COLO668 (cell line): ENCODE measurements at regions not wholly inside any gene's neighbourhood (a gene's known extent, or its start where the extent isn't known, plus 50 kb on each side); places are given as distances from the start of the nearest gene placed in this dataset.
"Not testable (repeated sequence)": the region's sequence is repeated elsewhere in the genome, so short reads cannot be mapped to it uniquely, and the experiment has no call there.

Experiments used
- DNase-seq: peaks from one replicate; lab custom pipeline; 2025; ENCODE audit not compliant: unreplicated experiment; lab: John Stamatoyannopoulos, UW

DNA sequence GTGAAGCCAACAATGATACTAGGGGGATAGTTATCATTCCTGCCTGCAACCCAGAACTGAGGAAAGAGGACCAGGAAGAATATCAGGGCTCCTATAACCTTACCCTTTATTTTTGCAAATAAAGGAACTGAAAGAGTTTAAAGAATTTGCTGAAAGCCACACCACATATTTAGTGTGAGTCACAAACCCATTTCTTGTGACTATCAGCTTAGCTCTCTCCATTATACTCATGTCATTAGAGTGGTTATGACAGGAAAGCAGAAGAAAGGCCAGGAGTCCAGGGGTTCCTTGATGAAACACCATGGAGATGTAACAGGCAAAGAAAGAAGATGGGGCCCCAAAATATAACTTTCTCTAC, 141.1 kb upstream of the SAMSN1 start:
- no peak for DNase-seq

DNA sequence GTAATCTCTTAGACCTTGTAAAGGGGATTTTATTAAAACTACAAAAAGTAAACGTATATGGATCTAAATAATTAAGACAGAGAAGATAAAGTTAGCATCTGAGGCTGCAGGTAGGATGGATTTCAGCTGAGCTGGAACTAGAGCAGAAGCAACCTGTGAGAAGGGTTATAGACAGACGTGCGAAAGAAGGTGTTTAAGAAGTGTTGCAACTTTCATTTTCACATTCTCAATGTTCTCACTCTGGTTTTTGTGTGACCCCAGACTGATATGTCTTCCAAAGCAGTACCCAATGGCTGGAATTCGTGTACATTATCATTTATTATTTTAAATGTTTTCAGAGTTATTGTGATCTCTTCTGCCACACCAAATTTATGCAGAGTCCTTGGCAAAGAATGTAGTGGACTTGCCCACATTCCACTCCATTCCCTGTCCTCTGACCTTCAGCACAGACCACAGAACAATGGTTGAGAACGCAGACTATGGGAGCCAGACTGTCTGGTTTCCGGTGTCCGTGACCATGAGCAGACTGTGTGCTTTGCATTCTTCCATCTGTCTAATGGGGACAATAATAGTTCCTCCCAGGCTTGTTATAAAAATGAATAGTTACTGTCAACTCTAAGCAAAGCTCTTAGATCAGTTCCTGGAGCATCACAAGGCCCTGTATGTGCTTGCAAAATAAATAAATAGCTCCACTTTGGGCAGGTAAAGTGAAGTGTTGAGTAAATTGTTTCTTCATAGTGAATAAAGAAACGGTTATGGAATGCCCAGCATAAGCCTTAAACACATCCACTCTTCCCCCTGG, 140.6 kb upstream of the SAMSN1 start:
- no peak for DNase-seq

GRCh38 chr21:14685568-14685967, 139.5 kb upstream of the SAMSN1 start:
- DNase-seq = no peak

DNA sequence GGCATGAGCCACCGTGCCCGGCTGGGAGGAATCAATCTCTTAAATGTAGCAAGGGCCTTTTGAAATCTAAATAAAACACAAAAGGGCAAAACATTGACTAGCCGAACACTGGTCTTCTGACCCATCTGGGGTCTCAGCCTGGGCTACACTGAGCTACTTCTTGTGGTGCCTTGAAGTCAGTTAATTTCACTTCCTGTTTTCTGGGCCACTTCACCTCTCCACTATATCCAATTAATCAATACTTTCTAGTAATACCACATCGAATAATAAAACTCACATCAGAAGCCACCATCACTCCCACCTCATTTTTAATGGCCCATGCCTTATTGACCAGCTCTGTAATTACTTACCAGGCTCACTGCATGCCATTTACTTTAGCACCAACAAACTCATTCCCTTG, 138.0 kb upstream of the SAMSN1 start:
- no peak for DNase-seq

DNA sequence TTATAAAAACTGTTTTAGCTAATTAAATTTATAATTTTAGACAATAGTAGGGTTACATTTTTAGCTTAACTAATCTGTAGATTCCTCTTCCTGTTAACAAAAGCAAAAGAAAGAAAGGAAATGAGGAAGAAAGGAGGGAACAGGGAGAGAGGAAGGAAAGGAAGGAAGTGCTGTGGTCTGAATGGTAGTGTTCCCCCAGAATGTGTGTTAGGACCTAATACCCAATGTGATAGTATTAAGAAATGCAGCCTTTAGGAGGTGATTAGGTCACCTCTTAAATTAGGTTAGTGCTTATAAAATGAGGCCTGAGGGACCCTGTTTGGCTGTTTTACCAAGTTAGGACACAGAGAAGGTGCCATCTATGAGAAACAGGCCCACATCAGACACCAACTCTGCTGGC, 136.9 kb upstream of the SAMSN1 start:
- no peak for DNase-seq

GRCh38 chr21:14678973-14679574, 133.0 kb upstream of the SAMSN1 start:
- no peak for DNase-seq

DNA sequence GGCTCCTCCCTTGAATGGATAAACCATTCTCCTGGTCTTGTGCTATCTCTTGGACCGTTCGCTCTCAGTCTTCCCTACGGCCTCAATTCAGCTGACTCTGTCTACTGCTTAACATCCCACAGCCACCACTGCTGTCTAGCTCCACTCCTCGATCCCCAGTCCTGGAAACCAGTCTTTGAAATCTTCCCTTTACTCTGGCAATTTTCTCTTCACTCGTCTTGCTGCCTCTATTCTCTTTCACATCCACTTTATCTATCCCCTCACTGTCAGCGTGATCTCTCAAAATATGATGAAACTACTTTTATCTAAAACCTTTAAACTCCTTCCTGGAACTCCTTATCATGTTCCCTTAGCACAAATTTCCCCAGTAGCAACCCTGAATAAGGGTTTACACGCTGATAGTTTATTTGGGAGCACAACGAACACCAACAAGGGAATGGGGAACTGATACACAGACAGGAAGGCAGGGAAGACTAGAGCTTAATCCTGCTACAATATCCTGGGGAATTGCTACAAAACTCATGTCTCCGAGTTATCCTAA, 131.6 kb upstream of the SAMSN1 start:
- no peak for DNase-seq

- DNase-seq = no peak
Observed at GRCh38 chr21:14677013-14677412, 130.9 kb upstream of the SAMSN1 start.

DNA sequence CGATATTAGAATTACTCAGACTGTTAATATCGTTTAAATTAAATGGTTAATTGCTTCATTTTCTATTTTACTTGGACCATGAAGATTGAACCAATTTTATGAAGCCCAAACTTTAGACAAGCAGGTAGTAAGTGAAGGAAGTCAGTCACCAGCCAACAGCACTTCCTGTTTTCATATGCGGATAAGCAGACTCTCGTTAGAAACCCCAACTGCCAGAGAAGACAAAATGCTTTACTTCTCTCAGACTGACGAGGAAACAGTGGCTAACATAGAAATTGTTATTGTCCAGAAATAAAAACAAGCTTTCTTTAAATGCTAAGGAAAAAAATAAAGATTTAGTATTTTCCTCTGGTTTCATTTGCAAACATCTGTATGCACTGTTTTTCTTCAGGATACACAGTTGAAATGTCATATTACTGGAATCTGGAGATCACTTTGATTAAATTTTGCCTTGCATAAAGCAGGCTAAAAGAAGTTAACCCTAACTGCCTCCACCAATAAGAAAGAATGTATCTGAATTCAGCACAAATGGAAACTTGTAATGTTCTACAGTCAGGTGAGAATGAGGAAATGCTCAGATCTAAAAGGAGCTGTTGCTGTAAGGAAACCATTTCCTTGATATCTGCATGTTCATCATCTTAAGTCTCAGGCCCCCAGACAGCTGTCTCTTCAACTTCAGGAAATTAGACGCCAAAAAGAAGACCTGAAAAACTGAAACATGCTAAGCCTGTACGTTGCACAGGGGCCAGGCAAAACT, 129.8 kb upstream of the SAMSN1 start:
- DNase-seq = no peak

DNA sequence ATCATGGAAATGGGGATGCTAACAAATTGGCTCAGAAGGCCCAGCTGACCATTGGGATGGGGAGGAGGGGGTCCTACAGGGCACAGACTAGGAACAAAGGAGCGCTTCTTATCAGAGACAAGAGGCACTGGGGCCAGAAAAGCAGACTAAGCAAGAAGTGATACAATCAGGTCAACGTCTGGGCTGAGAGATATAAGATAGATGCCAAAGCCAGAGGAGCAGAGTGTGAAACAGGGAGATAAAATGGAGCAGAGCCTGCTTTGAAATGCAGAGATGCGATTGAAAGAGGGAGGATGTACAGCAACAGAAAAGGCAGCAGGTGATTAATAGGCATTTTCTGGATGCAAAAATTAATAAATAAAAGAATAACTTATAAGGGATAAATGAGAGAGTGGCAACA, 127.5 kb upstream of the SAMSN1 start:
- no peak for DNase-seq

GRCh38 chr21:14672466-14672865, 126.4 kb upstream of the SAMSN1 start:
- DNase-seq = no peak

DNA sequence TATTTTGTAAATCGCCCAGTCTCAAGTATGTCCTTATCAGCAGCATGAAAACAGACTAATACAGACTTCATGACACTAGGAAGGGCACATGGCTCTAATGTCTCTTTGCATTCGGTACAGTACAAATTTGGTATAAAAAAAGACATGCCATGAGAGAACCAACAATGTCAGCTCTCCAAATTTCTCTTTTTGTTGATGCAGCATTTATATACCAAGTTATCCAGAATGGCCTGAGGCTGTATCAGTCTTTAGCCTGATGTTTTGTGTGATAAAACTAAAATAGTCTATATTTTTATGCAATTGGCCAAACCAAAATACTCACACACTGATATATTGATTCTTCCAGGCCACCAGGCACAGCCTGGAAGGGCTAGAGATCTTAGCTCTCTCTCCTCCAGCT, 124.3 kb upstream of the SAMSN1 start:
- no peak for DNase-seq

DNA sequence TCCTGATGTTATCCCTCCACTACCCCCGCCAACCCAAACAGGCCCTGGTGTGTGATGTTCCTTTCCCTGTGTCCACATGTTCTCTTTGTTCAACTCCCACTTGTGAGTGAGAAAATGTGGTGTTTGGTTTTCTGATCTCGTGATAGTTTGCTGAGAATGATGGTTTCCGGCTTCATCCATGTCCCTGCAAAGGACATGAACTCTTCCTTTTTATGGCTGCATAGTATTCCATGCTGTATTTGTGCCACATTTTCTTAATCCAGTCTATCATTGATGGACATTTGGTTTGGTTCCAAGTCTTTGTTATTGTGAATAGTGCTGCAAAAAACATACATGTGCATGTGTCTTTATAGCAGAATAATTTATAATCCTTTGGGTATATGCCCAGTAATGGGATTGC, 123.0 kb upstream of the SAMSN1 start:
- DNase-seq = not testable (repeated sequence)

DNA sequence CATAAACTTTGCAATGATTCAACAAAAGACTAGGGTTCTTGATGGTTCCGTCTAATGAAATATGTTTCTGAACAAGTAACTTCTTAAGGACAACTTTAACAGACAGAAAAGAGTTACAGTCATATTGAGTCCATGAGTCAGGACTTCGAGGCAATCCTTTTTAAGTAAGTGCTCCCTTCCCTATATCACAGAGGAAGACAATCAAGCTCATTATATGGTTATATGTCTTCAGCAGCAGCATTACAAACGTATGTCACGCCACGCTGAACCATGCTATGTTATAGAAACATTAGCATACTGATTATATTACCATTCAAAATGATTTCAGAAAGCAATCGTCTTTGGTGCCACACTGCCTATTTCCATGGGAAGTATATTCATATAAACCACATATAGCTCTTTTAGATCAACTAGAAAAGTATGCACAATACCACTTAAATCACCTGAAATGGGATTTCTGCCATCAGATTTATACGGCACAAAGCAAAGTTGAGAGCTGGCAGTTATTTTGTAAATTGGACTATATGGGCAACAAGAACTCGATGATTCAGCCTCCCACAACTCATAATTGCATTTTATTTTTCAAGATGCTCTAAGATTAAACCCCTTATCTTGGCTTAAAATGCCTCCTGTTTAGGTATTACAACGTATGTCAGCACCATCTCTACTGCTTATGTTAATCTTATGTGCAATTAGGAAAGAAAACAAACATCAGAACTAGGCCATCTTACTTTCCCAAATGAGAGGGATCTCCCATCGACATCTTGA, 111.3 kb upstream of the SAMSN1 start:
- DNase-seq = no peak

- no peak for DNase-seq
Observed at GRCh38 chr21:14646893-14647292, 100.8 kb upstream of the SAMSN1 start.

- no peak for DNase-seq
Observed at GRCh38 chr21:14645702-14646101, 99.6 kb upstream of the SAMSN1 start.

DNA sequence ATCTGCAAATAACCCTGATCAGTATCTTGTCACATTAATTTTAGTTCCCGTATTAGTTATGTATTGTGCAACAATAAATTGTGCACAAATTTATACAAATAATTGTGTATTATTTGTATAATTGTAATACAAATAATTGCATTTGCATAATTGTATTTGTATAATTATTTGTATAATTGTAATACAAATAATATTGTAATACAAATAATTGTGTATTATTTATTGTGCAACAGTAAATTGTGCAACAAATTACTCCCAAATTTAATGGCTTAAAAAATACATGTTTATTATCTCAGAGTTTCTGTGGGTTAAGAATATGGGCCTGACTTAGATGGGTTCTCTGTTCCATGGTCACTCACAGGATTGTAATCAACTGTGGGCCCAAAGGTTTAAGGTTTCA, 86.2 kb upstream of the SAMSN1 start:
- no peak for DNase-seq

DNA sequence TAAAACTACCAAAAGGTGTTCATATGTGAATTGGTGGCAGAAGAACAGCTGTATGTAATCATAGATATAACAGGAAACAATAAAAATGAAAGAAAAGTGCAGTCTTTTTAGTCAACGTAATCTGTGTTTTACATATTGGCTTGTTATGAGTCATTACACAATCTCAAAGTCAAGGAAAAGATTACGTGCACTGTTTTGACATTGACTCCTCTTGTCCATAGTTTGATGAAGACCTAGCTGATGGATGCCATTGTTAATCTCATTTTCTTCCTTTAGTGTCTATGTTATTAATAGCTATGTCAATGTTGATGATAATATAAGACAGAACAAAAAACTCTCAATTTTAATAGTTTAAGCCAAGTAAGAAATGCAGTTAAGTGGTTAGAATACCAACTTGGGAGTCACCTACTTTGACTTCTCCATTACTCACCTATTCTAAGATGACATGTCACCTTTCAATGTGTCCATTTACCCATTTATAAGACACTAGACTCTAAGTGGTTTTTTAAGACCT, 84.5 kb upstream of the SAMSN1 start:
- no peak for DNase-seq

- no peak for DNase-seq
Observed at GRCh38 chr21:14629461-14629860, 83.3 kb upstream of the SAMSN1 start.

- not testable (repeated sequence) for DNase-seq
Observed at GRCh38 chr21:14623079-14623478, 77.0 kb upstream of the SAMSN1 start.

GRCh38 chr21:14620152-14620551, 74.0 kb upstream of the SAMSN1 start:
- DNase-seq = no peak
